Trophoblast cell (in vitro differentiated cells and primary cell): ENCODE measurements at regions not wholly inside any gene's neighbourhood (a gene's known extent, or its start where the extent isn't known, plus 50 kb on each side); places are given as distances from the start of the nearest gene placed in this dataset.
"Not testable (repeated sequence)": the region's sequence is repeated elsewhere in the genome, so short reads cannot be mapped to it uniquely, and the experiment has no call there.

Experiments used
- DNase-seq, 2 donors: peaks; one replicate each; pipeline ENCODE4 v3.0.0-alpha.2; 2016
- H2AFZ ChIP-seq: 2 replicates; pipeline ENCODE4 v1.6.1; 2013; ENCODE audit warnings: low read length, moderate library complexity, mild to moderate bottlenecking; ENCODE audit not compliant: insufficient read depth, poor library complexity
- H2AK5ac ChIP-seq: 2 replicates; pipeline ENCODE4 v1.6.1; 2013; ENCODE audit warnings: mild to moderate bottlenecking, low read length
- H2BK120ac ChIP-seq: 2 replicates; pipeline ENCODE4 v1.6.1; 2013; ENCODE audit warnings: low read length, mild to moderate bottlenecking, moderate library complexity; ENCODE audit not compliant: insufficient read depth, poor library complexity
- H2BK12ac ChIP-seq: 2 replicates; pipeline ENCODE4 v1.6.1; 2013; ENCODE audit warnings: mild to moderate bottlenecking, low read length, moderate library complexity
- H2BK5ac ChIP-seq: 2 replicates; pipeline ENCODE4 v1.6.1; 2013; ENCODE audit warnings: low read length, low read depth, moderate library complexity, mild to moderate bottlenecking; ENCODE audit not compliant: poor library complexity
- H3K14ac ChIP-seq: 2 replicates; pipeline ENCODE4 v1.6.1; 2013; ENCODE audit warnings: mild to moderate bottlenecking, low read length
- H3K18ac ChIP-seq: 2 replicates; pipeline ENCODE4 v1.6.1; 2013; ENCODE audit warnings: mild to moderate bottlenecking, low read length
- H3K23ac ChIP-seq: 2 replicates; pipeline ENCODE4 v1.6.1; 2013; ENCODE audit warnings: low read length
- H3K27ac ChIP-seq: 2 replicates; pipeline ENCODE4 v1.5.1; 2013; ENCODE audit warnings: low read depth, mild to moderate bottlenecking, inconsistent platforms, low read length, moderate library complexity
- H3K27me3 ChIP-seq: 2 replicates; pipeline ENCODE4 v1.6.1; 2013; ENCODE audit warnings: inconsistent platforms, mild to moderate bottlenecking, low read length, moderate library complexity; ENCODE audit not compliant: insufficient read depth
- H3K36me3 ChIP-seq, 2 experiments: 1 replicate in 1 of 2; 2 replicates in 1 of 2; pipeline ENCODE4 v1.6.1; 2013; ENCODE audit warnings: low read length in 2 of 2, mild to moderate bottlenecking in 2 of 2, moderate library complexity in 1 of 2; ENCODE audit not compliant: insufficient read depth in 2 of 2, control insufficient read depth in 1 of 2
- H3K4ac ChIP-seq: 2 replicates; pipeline ENCODE4 v1.6.1; 2013; ENCODE audit warnings: low read depth, mild to moderate bottlenecking, low read length, moderate library complexity
- H3K4me1 ChIP-seq, 2 experiments: 1 replicate in 1 of 2; 2 replicates in 1 of 2; pipeline ENCODE4 v1.6.1; 2013; ENCODE audit warnings: low read length in 2 of 2, mild to moderate bottlenecking in 2 of 2, moderate library complexity in 1 of 2; ENCODE audit not compliant: insufficient read depth in 2 of 2, control insufficient read depth in 1 of 2
- H3K4me2 ChIP-seq: 2 replicates; pipeline ENCODE4 v1.6.1; 2013; ENCODE audit warnings: inconsistent platforms, mild to moderate bottlenecking, low read length, moderate library complexity
- H3K4me3 ChIP-seq: 2 replicates; pipeline ENCODE4 v1.5.1; 2013; ENCODE audit warnings: mild to moderate bottlenecking, low read depth, low read length, inconsistent platforms
- H3K79me1 ChIP-seq: one replicate; pipeline ENCODE4 v1.6.1; 2013; ENCODE audit warnings: low read length
- H3K79me2 ChIP-seq: 2 replicates; pipeline ENCODE4 v1.6.1; 2013; ENCODE audit warnings: low read length, mild to moderate bottlenecking; ENCODE audit not compliant: control insufficient read depth, insufficient read depth, poor library complexity
- H3K9ac ChIP-seq: 2 replicates; pipeline ENCODE4 v1.6.1; 2013; ENCODE audit warnings: mild to moderate bottlenecking, low read length
- H3K9me3 ChIP-seq: 2 replicates; pipeline ENCODE4 v1.6.1; 2013; ENCODE audit warnings: low read depth, mild to moderate bottlenecking, control low read depth, inconsistent platforms, low read length; ENCODE audit not compliant: insufficient read depth
- H4K12ac ChIP-seq: 2 replicates; pipeline ENCODE4 v1.6.1; 2013; ENCODE audit warnings: low read depth, mild to moderate bottlenecking, low read length, moderate library complexity
- H4K8ac ChIP-seq: 2 replicates; pipeline ENCODE4 v1.6.1; 2013; ENCODE audit warnings: low read depth, mild to moderate bottlenecking, low read length, moderate library complexity
- H4K91ac ChIP-seq: one replicate; pipeline ENCODE4 v1.6.1; 2013; ENCODE audit warnings: low read depth, mild to moderate bottlenecking, low read length, moderate library complexity
- WGBS: extraction: QIAGEN DNeasy Blood & Tissue Kit; methylation state at CpG from one replicate; pipeline ENCODE4 v1.1.7; 2013; ENCODE audit warnings: missing lambda C conversion rate; ENCODE audit not compliant: insufficient read length, insufficient coverage; ENCODE audit errors: extremely low coverage; 5-methylcytosine and 5-hydroxymethylcytosine counted together

- H3K4ac ChIP-seq: no peak overlapping the region
- WGBS: no CpG with 5 or more reads among the region's 5 CpGs
- no peaks in the 10 kb centered on the region for H3K4me1 ChIP-seq
- H3K27ac ChIP-seq: no peak overlapping the region
- no peak overlapping the region for H4K12ac ChIP-seq
- no peak overlapping the region for H4K91ac ChIP-seq
- H3K79me2 ChIP-seq: no peaks in the 10 kb centered on the region
- H2AFZ ChIP-seq: no peak overlapping the region
- H3K27me3 ChIP-seq: no peaks in the 10 kb centered on the region
- no peaks in the 10 kb centered on the region for H3K36me3 ChIP-seq
- H3K4me2 ChIP-seq: no peak overlapping the region
- H4K8ac ChIP-seq: no peak overlapping the region
- H3K79me1 ChIP-seq: no peaks in the 10 kb centered on the region
- no peak overlapping the region for H3K23ac ChIP-seq
- H2BK12ac ChIP-seq: no peak overlapping the region
- no peak overlapping the region for H3K9ac ChIP-seq
- no peak for DNase-seq
- H3K9me3 ChIP-seq: no peaks in the 10 kb centered on the region
- no peak overlapping the region for H3K4me3 ChIP-seq
- H2BK120ac ChIP-seq: no peak overlapping the region
- no peak overlapping the region for H3K18ac ChIP-seq
- H3K14ac ChIP-seq: no peak overlapping the region
- H2AK5ac ChIP-seq: no peak overlapping the region
- H2BK5ac ChIP-seq: no peak overlapping the region
Measured at GRCh38 chr2:113337809-113338208, 59.1 kb upstream of the PAX8 start.

- not testable (repeated sequence) for H2BK12ac ChIP-seq, H3K27ac ChIP-seq, H3K79me1 ChIP-seq, H3K79me2 ChIP-seq, H3K9ac ChIP-seq, H2AFZ ChIP-seq, H3K9me3 ChIP-seq, H2BK120ac ChIP-seq, H3K27me3 ChIP-seq, H3K4me3 ChIP-seq, H2AK5ac ChIP-seq, H3K36me3 ChIP-seq, H3K18ac ChIP-seq, DNase-seq, H4K91ac ChIP-seq, H3K4ac ChIP-seq, H3K4me2 ChIP-seq, H2BK5ac ChIP-seq, H3K4me1 ChIP-seq, H4K12ac ChIP-seq, H3K14ac ChIP-seq, H4K8ac ChIP-seq, H3K23ac ChIP-seq
- no CpG with 5 or more reads among the region's 3 CpGs for WGBS
Measured at GRCh38 chr2:113336040-113336439, 57.3 kb upstream of the PAX8 start.

DNA sequence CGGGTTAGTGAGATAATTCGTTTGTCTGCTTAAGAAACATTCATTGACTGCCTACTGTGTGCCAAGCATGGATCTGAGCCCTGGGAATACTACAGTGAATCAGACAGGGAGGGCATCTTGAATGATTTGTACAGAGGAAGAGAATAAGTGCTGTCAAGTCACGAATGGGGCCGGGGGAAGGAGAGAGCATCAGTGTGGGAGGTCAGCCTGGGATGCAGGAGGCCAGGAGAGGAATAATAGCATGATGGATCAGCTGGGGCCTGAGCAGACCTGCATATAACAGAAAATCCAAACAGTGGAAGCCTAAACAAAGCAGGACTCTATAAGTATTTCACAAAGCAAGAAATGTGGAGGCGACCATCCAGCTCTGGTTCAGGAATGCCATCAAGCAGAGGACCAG lies 55.4 kb upstream of the PAX8 start:
- Histone ChIP-seq H2BK5ac (no peak overlapping the region), H2BK120ac (no peak overlapping the region), H3K79me2 (no peaks in the 10 kb centered on the region), H2BK12ac (no peak overlapping the region), H3K4ac (no peak overlapping the region), H3K4me2 (no peak overlapping the region), H3K27ac (no peak overlapping the region), H4K91ac (no peak overlapping the region), H3K79me1 (no peaks in the 10 kb centered on the region), H3K36me3 (no peaks in the 10 kb centered on the region), H3K27me3 (no peaks in the 10 kb centered on the region), H3K14ac (no peak overlapping the region), H2AK5ac (no peak overlapping the region), H4K12ac (no peak overlapping the region), H4K8ac (no peak overlapping the region), H3K4me1 (no peaks in the 10 kb centered on the region), H3K4me3 (no peak overlapping the region), H2AFZ (no peak overlapping the region), H3K9me3 (no peaks in the 10 kb centered on the region), H3K18ac (no peak overlapping the region), H3K23ac (no peak overlapping the region), H3K9ac (no peak overlapping the region)
- WGBS: no CpG with 5 or more reads among the region's 5 CpGs
- no peak for DNase-seq

DNA sequence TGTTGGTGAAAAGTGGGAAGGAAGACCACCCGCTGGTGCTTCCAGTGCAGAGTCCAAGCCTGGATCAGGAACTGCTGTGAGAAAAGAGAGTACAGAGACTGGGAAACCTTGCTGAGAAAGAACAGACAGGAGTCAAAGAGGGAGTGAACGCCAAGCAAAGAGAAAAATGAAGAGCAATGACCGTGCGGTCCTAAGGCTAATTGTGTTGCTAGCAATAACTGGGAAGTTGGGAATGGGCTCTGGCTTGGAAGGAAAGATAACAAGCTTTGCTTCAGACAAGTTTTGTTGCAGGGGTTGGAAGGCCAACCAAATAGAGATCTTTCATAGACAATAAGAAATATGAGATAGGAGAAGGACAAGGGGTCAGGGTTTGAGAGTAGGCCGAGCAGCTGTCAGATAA lies 55.0 kb upstream of the PAX8 start:
- WGBS: no CpG with 5 or more reads among the region's 5 CpGs

More for the DNA sequence above, 55.0 kb upstream of the PAX8 start:
- H2BK5ac ChIP-seq, H4K12ac ChIP-seq, H4K91ac ChIP-seq, H3K9me3 ChIP-seq, H3K36me3 ChIP-seq, H3K4me1 ChIP-seq, H3K14ac ChIP-seq, H3K18ac ChIP-seq, H3K4me2 ChIP-seq, H3K79me1 ChIP-seq, H4K8ac ChIP-seq, H2BK12ac ChIP-seq, H2BK120ac ChIP-seq, H3K27me3 ChIP-seq, H3K79me2 ChIP-seq, H3K27ac ChIP-seq, H3K9ac ChIP-seq, H3K4me3 ChIP-seq, H3K23ac ChIP-seq, H2AK5ac ChIP-seq, H3K4ac ChIP-seq, H2AFZ ChIP-seq, DNase-seq: not testable (repeated sequence)
